ENCODE measurements at regions not wholly inside any gene's neighbourhood (a gene's known extent, or its start where the extent isn't known, plus 50 kb on each side); places are given as distances from the start of the nearest gene placed in this dataset.
"Not testable (repeated sequence)": the region's sequence is repeated elsewhere in the genome, so short reads cannot be mapped to it uniquely, and the experiment has no call there.

- DNase-seq (ENCODE audit: low read depth in 4 of 4, low spot score in 2 of 4): no peak
Measured at GRCh38 chr3:35291471-35292236, 347.7 kb upstream of the ARPP21 start.

- DNase-seq (ENCODE audit: low read depth in 4 of 4, low spot score in 2 of 4): no peak
Measured at GRCh38 chr3:35292568-35292967, 346.8 kb upstream of the ARPP21 start.

- no peak for DNase-seq (ENCODE audit: low read depth in 4 of 4, low spot score in 2 of 4)
Measured at GRCh38 chr3:35295906-35296305, 343.4 kb upstream of the ARPP21 start.

GRCh38 chr3:35296533-35296932, 342.8 kb upstream of the ARPP21 start:
- DNase-seq (ENCODE audit: low read depth in 4 of 4, low spot score in 2 of 4): no peak

- DNase-seq (ENCODE audit: low read depth in 4 of 4, low spot score in 2 of 4): not testable (repeated sequence)
Measured at GRCh38 chr3:35296944-35297343, 342.4 kb upstream of the ARPP21 start.

- DNase-seq (ENCODE audit: low read depth in 4 of 4, low spot score in 2 of 4): no peak
Measured at GRCh38 chr3:35305406-35305805, 333.9 kb upstream of the ARPP21 start.

GRCh38 chr3:35307296-35307695, 332.0 kb upstream of the ARPP21 start:
- DNase-seq (ENCODE audit: low read depth in 4 of 4, low spot score in 2 of 4): no peak

GRCh38 chr3:35316841-35317240, 322.5 kb upstream of the ARPP21 start:
- not testable (repeated sequence) for DNase-seq (ENCODE audit: low read depth in 4 of 4, low spot score in 2 of 4)

- no peak for DNase-seq (ENCODE audit: low read depth in 4 of 4, low spot score in 2 of 4)
Measured at GRCh38 chr3:35320646-35321407, 318.5 kb upstream of the ARPP21 start.

- no peak for DNase-seq (ENCODE audit: low read depth in 4 of 4, low spot score in 2 of 4)
Measured at GRCh38 chr3:35322070-35322469, 317.3 kb upstream of the ARPP21 start.

- DNase-seq (ENCODE audit: low read depth in 4 of 4, low spot score in 2 of 4): no peak
Measured at GRCh38 chr3:35335703-35336102, 303.6 kb upstream of the ARPP21 start.

GRCh38 chr3:35336601-35337000, 302.7 kb upstream of the ARPP21 start:
- no peak for DNase-seq (ENCODE audit: low read depth in 4 of 4, low spot score in 2 of 4)

- no peak for DNase-seq (ENCODE audit: low read depth in 4 of 4, low spot score in 2 of 4)
Measured at GRCh38 chr3:35338186-35338585, 301.1 kb upstream of the ARPP21 start.

GRCh38 chr3:35380196-35380595, 259.1 kb upstream of the ARPP21 start:
- no peak for DNase-seq (ENCODE audit: low read depth in 4 of 4, low spot score in 2 of 4)

GRCh38 chr3:35383216-35383615, 256.1 kb upstream of the ARPP21 start:
- no peak for DNase-seq (ENCODE audit: low read depth in 4 of 4, low spot score in 2 of 4)

- DNase-seq (ENCODE audit: low read depth in 4 of 4, low spot score in 2 of 4): no peak
Measured at GRCh38 chr3:35383719-35384555, 255.4 kb upstream of the ARPP21 start.

GRCh38 chr3:35385271-35385670, 254.1 kb upstream of the ARPP21 start:
- no peak for DNase-seq (ENCODE audit: low read depth in 4 of 4, low spot score in 2 of 4)

GRCh38 chr3:35389907-35390306, 249.4 kb upstream of the ARPP21 start:
- DNase-seq (ENCODE audit: low read depth in 4 of 4, low spot score in 2 of 4): no peak

GRCh38 chr3:35392187-35392586, 247.1 kb upstream of the ARPP21 start:
- DNase-seq (ENCODE audit: low read depth in 4 of 4, low spot score in 2 of 4): no peak

- DNase-seq (ENCODE audit: low read depth in 4 of 4, low spot score in 2 of 4): peak in 3 of 4 donors; percentile 7 to 15 (median 10)
Measured at GRCh38 chr3:35393901-35394799, 245.2 kb upstream of the ARPP21 start.

All from left renal cortex interstitium (tissue), 4 donors.